GM12872 (cell line): ENCODE measurements at regions not wholly inside any gene's neighbourhood (a gene's known extent, or its start where the extent isn't known, plus 50 kb on each side); places are given as distances from the start of the nearest gene placed in this dataset.

ENCODE experiments used
- CTCF ChIP-seq: IDR thresholded peaks from 3 replicates; pipeline ENCODE4 v1.5.1; 2011; ENCODE audit warnings: low read depth, mild to moderate bottlenecking, low read length, moderate library complexity; ENCODE audit not compliant: insufficient read depth

DNA sequence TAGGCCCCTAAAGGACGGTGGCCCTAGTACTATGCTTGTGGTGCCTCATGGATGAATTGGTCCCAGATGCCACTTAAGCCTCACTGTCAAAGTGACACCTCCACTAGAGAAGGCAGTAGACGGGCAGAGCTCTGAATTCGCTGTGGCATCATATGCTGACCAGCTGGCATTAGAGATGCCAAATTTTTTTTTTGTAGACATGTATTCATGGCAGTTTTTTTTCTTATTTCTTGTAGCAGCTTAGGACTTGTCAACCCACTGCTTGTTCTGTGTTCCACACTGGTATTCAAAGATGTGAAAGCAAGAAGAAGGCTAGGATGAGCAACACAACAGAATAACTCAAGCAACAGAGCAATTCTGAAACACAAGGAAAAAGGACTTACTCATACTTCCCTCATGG lies 212.5 kb downstream of the DLEU7 start:
- TF ChIP-seq CTCF: no peak

DNA sequence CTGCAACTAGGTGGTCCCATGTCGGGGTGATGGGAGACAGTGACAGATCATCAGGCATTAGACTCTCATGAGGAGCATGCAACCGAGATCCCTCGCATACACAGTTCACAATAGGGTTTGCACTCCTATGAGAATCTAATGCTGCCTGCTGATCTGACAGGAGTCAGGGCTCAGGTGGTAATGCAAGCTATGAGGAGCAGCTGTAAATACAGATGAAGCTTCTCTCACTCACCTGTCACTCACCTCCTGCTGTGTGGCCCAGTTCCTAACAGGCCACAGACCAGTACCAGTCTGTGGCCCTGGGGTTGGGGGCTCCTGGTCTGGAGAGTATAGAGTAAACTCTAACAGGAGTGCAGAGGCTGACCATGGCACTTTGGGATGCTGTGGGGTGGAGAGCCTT lies 209.2 kb downstream of the DLEU7 start:
- no peak for TF ChIP-seq CTCF

DNA sequence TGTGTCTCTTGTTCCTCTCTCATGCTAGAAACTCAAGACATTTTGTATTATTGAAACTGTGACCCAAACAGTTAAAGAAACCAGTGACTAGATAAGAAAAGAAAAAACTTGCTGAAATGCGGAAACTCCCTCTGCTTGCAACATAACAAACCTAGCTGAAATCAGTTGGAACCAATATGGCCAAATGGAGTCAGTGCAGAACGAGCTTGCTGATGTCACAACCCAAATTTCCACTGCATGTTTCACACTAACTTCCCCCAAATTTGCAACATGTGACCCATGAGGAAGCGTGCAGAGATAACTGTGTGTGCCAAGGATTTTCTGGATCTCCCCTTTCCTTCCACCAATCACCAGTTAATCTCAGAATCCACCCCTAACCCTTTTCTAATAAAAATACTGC lies 208.0 kb downstream of the DLEU7 start:
- TF ChIP-seq CTCF: no peak

- no peak for TF ChIP-seq CTCF
Observed at GRCh38 chr13:50636007-50636704, 207.3 kb downstream of the DLEU7 start.

DNA sequence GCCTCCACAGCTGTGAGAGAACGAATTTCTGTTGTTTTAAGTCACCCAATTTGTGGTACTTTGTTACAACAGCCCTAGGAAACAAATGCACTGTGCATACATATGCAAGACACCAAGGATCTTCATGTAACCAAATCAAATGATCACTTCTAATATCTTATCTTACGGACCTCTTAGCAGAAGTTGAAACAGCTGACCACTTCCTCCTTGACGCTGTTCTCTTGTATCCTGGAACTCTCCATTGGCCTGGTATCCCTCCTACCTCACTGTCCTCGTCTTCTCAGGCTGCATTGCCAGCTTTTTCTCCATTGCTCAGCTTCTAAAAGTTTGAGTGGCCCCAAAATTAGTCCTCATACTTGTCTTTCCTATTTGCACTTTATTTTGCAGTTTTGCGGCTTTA lies 200.4 kb downstream of the DLEU7 start:
- TF ChIP-seq CTCF: no peak

DNA sequence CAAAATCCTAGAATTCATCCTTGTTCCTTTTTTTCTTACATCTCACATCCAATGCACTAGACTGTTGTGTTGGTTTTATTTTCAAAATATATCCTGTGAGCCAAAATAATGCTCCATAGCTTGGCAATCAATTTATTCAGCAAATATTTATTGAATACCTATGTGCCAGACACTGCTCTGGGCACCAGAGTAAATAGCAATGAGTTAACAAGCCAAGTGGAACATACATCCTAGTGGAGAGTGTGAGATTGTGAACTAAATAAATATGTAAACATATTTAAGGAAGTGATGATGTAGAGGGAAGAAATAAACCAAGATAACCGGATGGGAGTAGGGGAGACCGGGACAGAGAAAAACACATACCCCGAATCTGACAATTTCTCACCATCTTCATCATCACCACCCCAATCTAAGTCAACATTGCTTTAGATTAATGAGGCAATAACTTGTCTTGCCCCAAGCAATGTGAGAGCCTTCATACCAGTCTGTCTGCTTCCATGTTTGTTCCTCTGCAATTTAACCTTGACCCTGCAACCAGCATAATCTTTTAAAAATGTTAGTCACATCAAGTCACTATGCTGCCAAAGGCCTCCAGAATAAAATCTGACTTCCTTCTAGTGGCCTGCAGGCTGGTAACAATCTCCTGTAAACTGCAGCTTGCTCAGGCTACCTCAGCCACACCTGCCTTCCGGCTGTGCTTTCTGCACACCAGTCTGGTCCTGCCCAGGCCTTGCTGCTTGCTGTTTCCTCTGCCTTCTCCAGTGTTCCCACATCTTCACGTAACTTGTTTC lies 199.2 kb downstream of the DLEU7 start:
- no peak for TF ChIP-seq CTCF

DNA sequence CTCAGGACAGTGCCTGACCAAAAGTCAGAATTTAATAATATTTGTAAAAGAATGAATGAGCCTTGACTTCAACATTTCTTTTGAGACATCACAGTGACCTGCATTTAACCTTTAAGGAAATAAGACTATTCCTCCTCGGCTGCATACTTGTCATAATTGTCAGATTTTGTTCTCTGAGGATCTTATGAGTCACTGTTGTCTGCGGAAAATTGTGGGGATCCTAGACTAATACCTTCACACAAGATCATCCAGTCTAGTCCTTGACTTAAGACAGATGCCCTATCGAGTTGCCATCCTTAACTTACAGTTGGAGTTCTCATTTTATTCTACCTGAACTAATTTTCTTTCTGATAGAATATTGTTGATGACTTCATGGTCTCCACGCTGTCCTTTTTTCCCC lies 198.4 kb downstream of the DLEU7 start:
- no peak for TF ChIP-seq CTCF
